Pancreas (tissue), 10 donors: ENCODE measurements at regions not wholly inside any gene's neighbourhood (a gene's known extent, or its start where the extent isn't known, plus 50 kb on each side); places are given as distances from the start of the nearest gene placed in this dataset.
A peak's percentile ranks its signal among the peaks of the same experiment; 100 is the strongest.

Experiments
- ATAC-seq, 4 donors: fragments of 200-7000 bp; cut with Tn5 transposase; one replicate each; pipeline versions ENCODE4 v1.8.0 to v1.9.1; 2020; ENCODE audit warnings: mild to moderate bottlenecking in 4 of 4, moderate library complexity in 4 of 4
- DNase-seq, 6 donors: peaks; one replicate each; pipeline ENCODE4 v3.0.0-alpha.2; 2020
- FAIRE-seq: peaks from 2 replicates; lab custom pipeline; 2012; peaks lifted over from hg19 to GRCh38; lab: Jason Lieb, UNC
- H3K27ac ChIP-seq, 4 donors: fragments of 200-600 bp; sonication (generic); 1 replicate in 3 of 4; 2 replicates in 1 of 4; pipeline versions ENCODE4 v1.5.0 to v1.8.0; 2020
- H3K27me3 ChIP-seq, 4 donors: fragments of 200-600 bp; one replicate each; pipeline ENCODE4 v1.8.0; 2021
- H3K36me3 ChIP-seq, 3 donors: fragments of 200-600 bp; sonication (generic) in 1 of 3; one replicate each; pipeline versions ENCODE4 v1.5.0 to v1.8.0; 2020 to 2021
- H3K4me1 ChIP-seq, 3 donors: fragments of 200-600 bp; one replicate each; pipeline ENCODE4 v1.8.0; 2021
- H3K4me3 ChIP-seq, 4 donors: fragments of 200-600 bp; sonication (generic) in 2 of 4; one replicate each; pipeline versions ENCODE4 v1.5.0 to v1.8.0; 2020 to 2021
- H3K9me3 ChIP-seq, 4 donors: fragments of 200-600 bp; one replicate each; pipeline ENCODE4 v1.8.0; 2021
- WGBS, 2 donors: extraction: QIAGEN DNeasy Blood & Tissue Kit; methylation state at CpG; one replicate each; pipeline ENCODE4 v1.1.7; 2013; 5-methylcytosine and 5-hydroxymethylcytosine counted together
- intact Hi-C, 3 donors: fragments of 100-400 bp; cut with DNase I; formaldehyde crosslinking; loops; one replicate each; pipeline versions ENCODE4 v1.11.1 to v1.14.2; 2022
- TF ChIP-seq, protein P1 (sequence below), 4 donors: fragments of 200-600 bp; sonication (generic) in 3 of 4; IDR thresholded peaks; one replicate each; pipeline versions ENCODE4 v1.5.0 to v1.8.0; 2021; ENCODE audit warnings: antibody characterized with exemption in 4 of 4
- donor health status: healthy with polysubstance abuse.
- donor health status: DM: no; HTN: no; CAD: no; lungs with moderate emphysema.
- donor health status: DM: no; HTN: no; CAD: no.
- donor health status: control.
- donor health status: control.
- donor health status: Bipolar disorder and iron deficiency.
- donor health status: DM: yes; HTN: yes; CAD: no.
- donor health status: DM: no; HTN: no; CAD: no.
- donor health status: DM: no; HTN: no; CAD: no.
- donor health status: DM: yes; HTN: yes; CAD: no.

DNA sequence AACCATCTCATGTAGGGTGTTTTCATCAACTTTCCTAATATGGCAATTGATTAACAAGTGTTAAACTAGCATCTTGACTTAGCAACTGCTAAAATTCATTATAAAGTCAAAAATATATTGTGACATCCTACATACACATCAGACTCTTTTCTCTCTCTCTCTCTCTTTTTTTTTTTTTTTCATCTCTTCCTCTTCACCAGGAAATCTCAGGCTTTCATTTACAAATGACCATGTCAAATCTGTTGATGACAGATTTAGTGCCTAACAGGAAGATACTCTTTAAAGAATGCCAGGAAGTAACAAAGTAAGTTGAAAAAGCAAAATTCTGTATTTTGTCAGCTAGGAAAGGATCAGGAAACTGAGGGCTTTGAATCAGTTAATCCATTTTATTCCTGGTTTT lies 365.5 kb downstream of the PCDH7 start:
- TF ChIP-seq, protein P1, sequence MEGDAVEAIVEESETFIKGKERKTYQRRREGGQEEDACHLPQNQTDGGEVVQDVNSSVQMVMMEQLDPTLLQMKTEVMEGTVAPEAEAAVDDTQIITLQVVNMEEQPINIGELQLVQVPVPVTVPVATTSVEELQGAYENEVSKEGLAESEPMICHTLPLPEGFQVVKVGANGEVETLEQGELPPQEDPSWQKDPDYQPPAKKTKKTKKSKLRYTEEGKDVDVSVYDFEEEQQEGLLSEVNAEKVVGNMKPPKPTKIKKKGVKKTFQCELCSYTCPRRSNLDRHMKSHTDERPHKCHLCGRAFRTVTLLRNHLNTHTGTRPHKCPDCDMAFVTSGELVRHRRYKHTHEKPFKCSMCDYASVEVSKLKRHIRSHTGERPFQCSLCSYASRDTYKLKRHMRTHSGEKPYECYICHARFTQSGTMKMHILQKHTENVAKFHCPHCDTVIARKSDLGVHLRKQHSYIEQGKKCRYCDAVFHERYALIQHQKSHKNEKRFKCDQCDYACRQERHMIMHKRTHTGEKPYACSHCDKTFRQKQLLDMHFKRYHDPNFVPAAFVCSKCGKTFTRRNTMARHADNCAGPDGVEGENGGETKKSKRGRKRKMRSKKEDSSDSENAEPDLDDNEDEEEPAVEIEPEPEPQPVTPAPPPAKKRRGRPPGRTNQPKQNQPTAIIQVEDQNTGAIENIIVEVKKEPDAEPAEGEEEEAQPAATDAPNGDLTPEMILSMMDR (IDR thresholded peaks at IDR 0.05) = no peak
- peaks cover 0 to 6% (median 0%) of the 10 kb centered on the region in 3 donors for H3K4me1 ChIP-seq
- intact Hi-C loops = no loop called here
- H3K27me3 ChIP-seq = no peaks in the 10 kb centered on the region
- H3K27ac ChIP-seq = no peak overlapping the region
- no peak for DNase-seq
- FAIRE-seq = no peak
- no peak overlapping the region for H3K4me3 ChIP-seq
- no peak for ATAC-seq
- H3K36me3 ChIP-seq = no peaks in the 10 kb centered on the region
- no peaks in the 10 kb centered on the region for H3K9me3 ChIP-seq

DNA sequence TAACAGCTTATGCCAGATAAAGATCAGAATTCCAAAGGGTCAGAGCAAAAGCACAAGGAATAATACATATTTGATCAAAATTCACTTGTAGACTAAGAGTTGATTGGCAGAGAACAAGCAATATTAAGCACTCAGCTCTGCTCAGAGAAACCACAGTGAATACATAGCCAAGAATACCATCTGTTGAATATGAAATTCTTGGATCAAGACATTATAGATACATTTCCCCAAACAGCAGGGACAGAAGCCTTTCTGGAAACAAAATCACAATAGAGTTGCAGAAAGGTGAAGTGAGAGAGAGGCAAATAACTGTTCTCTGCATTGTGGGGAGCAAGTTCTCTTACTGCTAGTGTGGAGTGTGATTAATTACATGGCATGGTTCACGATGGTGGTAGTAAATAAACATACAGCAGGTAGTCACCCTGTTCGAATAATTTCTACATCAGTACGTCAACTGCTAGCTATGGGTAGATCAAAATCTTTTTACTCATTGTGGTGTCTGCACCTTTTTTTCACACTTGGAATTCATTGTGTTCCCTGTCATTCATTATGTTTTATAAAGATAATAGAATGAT lies 366.7 kb downstream of the PCDH7 start:
- TF ChIP-seq, protein P1 (IDR thresholded peaks at IDR 0.05) = no peak
- intact Hi-C loops = no loop called here
- Histone ChIP-seq H3K4me3 (no peak overlapping the region), H3K27me3 (no peaks in the 10 kb centered on the region), H3K9me3 (no peaks in the 10 kb centered on the region), H3K27ac (no peak overlapping the region), H3K36me3 (no peaks in the 10 kb centered on the region), H3K4me1 (peaks cover 0 to 6% (median 0%) of the 10 kb centered on the region in 3 donors)
- FAIRE-seq (no peak), DNase-seq (no peak), ATAC-seq (no peak)
- WGBS, 2 donors = 51% methylated on average over 3 of the region's 3 CpGs

DNA sequence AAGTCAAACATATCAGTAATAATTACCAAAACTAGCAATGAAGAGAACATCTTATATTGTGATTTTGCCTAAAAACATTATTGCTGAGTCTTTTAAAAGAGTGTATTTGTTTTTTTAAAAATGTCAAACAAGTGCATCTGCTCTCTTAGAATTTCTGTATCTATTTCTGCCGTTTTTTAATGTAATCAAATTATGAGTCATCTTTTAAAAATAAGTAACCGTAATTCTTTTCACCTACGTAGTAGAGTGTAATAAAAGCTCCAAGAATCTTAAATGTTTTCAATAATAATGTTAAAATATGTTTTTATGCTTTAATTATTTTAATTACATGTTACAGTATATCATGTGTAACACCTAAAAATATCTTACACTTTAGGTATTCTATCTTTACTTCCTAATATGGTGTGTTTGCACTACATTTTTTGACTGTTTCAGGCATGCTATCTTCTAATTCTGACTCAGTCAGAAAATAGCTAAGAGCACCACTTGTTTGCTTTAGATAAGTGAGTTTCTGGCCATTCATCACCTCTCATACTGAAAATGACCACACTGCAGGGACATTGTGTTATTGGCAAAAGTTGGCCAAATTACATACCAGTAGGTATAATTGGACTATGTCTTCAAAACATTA lies 368.5 kb downstream of the PCDH7 start:
- DNase-seq = no peak
- 39 to 43% methylated on average over 3 of the region's 3 CpGs for WGBS, 2 donors
- no peak overlapping the region for H3K27ac ChIP-seq

DNA sequence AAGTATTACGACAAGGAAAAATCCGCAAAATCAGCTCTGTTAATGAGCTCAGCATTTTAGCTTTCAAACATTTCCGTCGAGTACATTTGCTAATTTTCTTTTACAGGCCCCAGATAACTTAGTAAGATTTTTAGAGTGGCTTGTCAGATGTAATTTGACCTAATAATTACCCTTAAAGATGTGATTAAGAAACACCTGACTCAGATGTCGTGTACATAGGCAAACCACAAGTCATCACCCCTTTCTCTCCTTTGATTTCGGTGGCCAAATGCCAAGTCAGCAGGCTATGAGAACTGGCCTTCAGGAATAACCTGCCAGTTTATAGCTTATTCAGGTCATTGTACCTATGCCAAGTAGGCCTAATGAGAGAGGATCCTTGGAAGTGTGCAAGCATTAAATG lies 369.6 kb downstream of the PCDH7 start:
- peaks cover 0 to 6% (median 0%) of the 10 kb centered on the region in 3 donors for H3K4me1 ChIP-seq
- DNase-seq (peak in 3 of 6 donors; percentile 6 to 51 (median 45)), FAIRE-seq (no peak), ATAC-seq (peak; percentile 24 to 80 (median 68))
- H3K4me3 ChIP-seq = no peak overlapping the region
- H3K9me3 ChIP-seq = no peaks in the 10 kb centered on the region
- peak overlapping the region in 1 of 4 donors; percentile 19 for H3K27ac ChIP-seq
- 69 to 71% methylated on average over 6 of the region's 6 CpGs for WGBS, 2 donors
- H3K36me3 ChIP-seq = no peaks in the 10 kb centered on the region
- intact Hi-C loops = no loop called here
- TF ChIP-seq, protein P1 (IDR thresholded peaks at IDR 0.05) = no peak
- H3K27me3 ChIP-seq = no peaks in the 10 kb centered on the region

More for the DNA sequence above, 368.5 kb downstream of the PCDH7 start:
- H3K27me3 ChIP-seq = no peaks in the 10 kb centered on the region
- no peak overlapping the region for H3K4me3 ChIP-seq
- TF ChIP-seq, protein P1 (IDR thresholded peaks at IDR 0.05) = no peak
- no peaks in the 10 kb centered on the region for H3K9me3 ChIP-seq
- ATAC-seq (peak; percentile 61 to 92 (median 84)), FAIRE-seq (peak; percentile 91)
- peaks cover 0 to 6% (median 0%) of the 10 kb centered on the region in 3 donors for H3K4me1 ChIP-seq
- no peaks in the 10 kb centered on the region for H3K36me3 ChIP-seq
- intact Hi-C loops = no loop called here

DNA sequence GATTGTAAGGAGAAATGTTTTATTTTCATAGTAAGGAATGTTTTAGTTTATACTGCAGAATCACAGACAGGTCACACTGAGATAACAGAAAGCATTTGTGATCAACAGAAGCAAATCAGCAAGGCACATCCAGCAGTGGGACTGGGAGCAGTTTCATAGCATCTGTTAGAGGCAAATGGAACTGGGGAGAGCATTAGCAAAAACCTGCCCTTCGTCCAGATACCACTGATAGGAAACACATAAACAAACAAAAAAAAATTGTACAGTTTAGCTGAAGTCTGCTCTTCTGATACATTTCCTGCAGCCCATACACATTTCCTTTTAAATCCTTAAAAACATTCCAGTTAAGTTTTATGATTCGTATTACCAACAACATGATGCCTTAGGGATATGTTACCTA lies 374.3 kb downstream of the PCDH7 start:
- DNase-seq (no peak), ATAC-seq (no peak), FAIRE-seq (no peak)
- peaks cover 0 to 1% (median 0%) of the 10 kb centered on the region in 3 donors for H3K4me1 ChIP-seq
- no peaks in the 10 kb centered on the region for H3K27me3 ChIP-seq
- no peak overlapping the region for H3K27ac ChIP-seq
- no peak overlapping the region for H3K4me3 ChIP-seq
- TF ChIP-seq, protein P1 (IDR thresholded peaks at IDR 0.05) = no peak
- no peaks in the 10 kb centered on the region for H3K36me3 ChIP-seq
- no peaks in the 10 kb centered on the region for H3K9me3 ChIP-seq
- WGBS, 2 donors = 47 to 56% methylated on average over 2 of the region's 2 CpGs
- intact Hi-C loops = no loop called here
